ENCODE measurements at regions not wholly inside any gene's neighbourhood (a gene's known extent, or its start where the extent isn't known, plus 50 kb on each side); places are given as distances from the start of the nearest gene placed in this dataset.

GRCh38 chr10:111890046-111890445, 293.5 kb downstream of the GPAM start:
- no peak for DNase-seq (ENCODE audit: low read depth)

GRCh38 chr10:111916011-111916410, 267.6 kb downstream of the GPAM start:
- no peak for DNase-seq (ENCODE audit: low read depth)

- no peak for DNase-seq (ENCODE audit: low read depth)
Measured at GRCh38 chr10:111921821-111922220, 261.7 kb downstream of the GPAM start.

GRCh38 chr10:111923032-111923431, 260.5 kb downstream of the GPAM start:
- no peak for DNase-seq (ENCODE audit: low read depth)

GRCh38 chr10:111926286-111926685, 257.3 kb downstream of the GPAM start:
- no peak for DNase-seq (ENCODE audit: low read depth)

- no peak for DNase-seq (ENCODE audit: low read depth)
Measured at GRCh38 chr10:111933937-111934336, 249.6 kb downstream of the GPAM start.

- DNase-seq (ENCODE audit: low read depth), result no peak
Measured at GRCh38 chr10:111934931-111935330, 248.6 kb downstream of the GPAM start.

- DNase-seq (ENCODE audit: low read depth), result no peak
Measured at GRCh38 chr10:111936143-111936542, 247.4 kb downstream of the GPAM start.

- no peak for DNase-seq (ENCODE audit: low read depth)
Measured at GRCh38 chr10:111944331-111944730, 239.2 kb downstream of the GPAM start.

- DNase-seq (ENCODE audit: low read depth), result no peak
Measured at GRCh38 chr10:111953949-111954348, 229.6 kb downstream of the GPAM start.

GRCh38 chr10:111954386-111954785, 229.2 kb downstream of the GPAM start:
- no peak for DNase-seq (ENCODE audit: low read depth)

- DNase-seq (ENCODE audit: low read depth), result no peak
Measured at GRCh38 chr10:111956841-111957240, 226.7 kb downstream of the GPAM start.

- DNase-seq (ENCODE audit: low read depth), result no peak
Measured at GRCh38 chr10:111962951-111963350, 220.6 kb downstream of the GPAM start.

GRCh38 chr10:111967116-111967515, 216.4 kb downstream of the GPAM start:
- no peak for DNase-seq (ENCODE audit: low read depth)

- no peak for DNase-seq (ENCODE audit: low read depth)
Measured at GRCh38 chr10:111967547-111967946, 216.0 kb downstream of the GPAM start.

GRCh38 chr10:111968647-111969046, 214.9 kb downstream of the GPAM start:
- DNase-seq (ENCODE audit: low read depth), result no peak

GRCh38 chr10:111970111-111970510, 213.5 kb downstream of the GPAM start:
- DNase-seq (ENCODE audit: low read depth), result no peak

- DNase-seq (ENCODE audit: low read depth), result no peak
Measured at GRCh38 chr10:111972109-111972508, 211.5 kb downstream of the GPAM start.

GRCh38 chr10:111973306-111973705, 210.3 kb downstream of the GPAM start:
- DNase-seq (ENCODE audit: low read depth), result no peak

GRCh38 chr10:111973826-111974225, 209.7 kb downstream of the GPAM start:
- DNase-seq (ENCODE audit: low read depth), result no peak

- DNase-seq (ENCODE audit: low read depth), result no peak
Measured at GRCh38 chr10:111974325-111974724, 209.2 kb downstream of the GPAM start.

- no peak for DNase-seq (ENCODE audit: low read depth)
Measured at GRCh38 chr10:111976557-111976956, 207.0 kb downstream of the GPAM start.

GRCh38 chr10:111984057-111984456, 199.5 kb downstream of the GPAM start:
- DNase-seq (ENCODE audit: low read depth), result no peak

- DNase-seq (ENCODE audit: low read depth), result no peak
Measured at GRCh38 chr10:111986079-111986478, 197.5 kb downstream of the GPAM start.

GRCh38 chr10:111988646-111989045, 194.9 kb downstream of the GPAM start:
- DNase-seq (ENCODE audit: low read depth), result no peak
